CD8-positive, alpha-beta memory T cell (primary cell): ENCODE measurements at regions not wholly inside any gene's neighbourhood (a gene's known extent, or its start where the extent isn't known, plus 50 kb on each side); places are given as distances from the start of the nearest gene placed in this dataset.

ENCODE experiments used
- CTCF ChIA-PET: fragments of 350-600 bp; sonication (Branson Sonifier 250); formaldehyde crosslinking; loops from one replicate; lab custom pipeline; 2021; ENCODE audit warnings: antibody characterized with exemption; lab: Charles Lee
- POLR2A ChIA-PET: fragments of 350-600 bp; sonication (Branson Sonifier 250); formaldehyde crosslinking; loops from one replicate; lab custom pipeline; 2021; ENCODE audit warnings: antibody characterized with exemption; lab: Charles Lee
- DNase-seq, 5 donors: peaks; one replicate each; pipeline versions ENCODE4 v3.0.0 to v3.0.0-alpha.2; 2020 to 2022; ENCODE audit warnings: mixed read lengths in 1 of 5
- H3K27ac ChIP-seq: one replicate; pipeline ENCODE4 v1.7.0; 2013; ENCODE audit warnings: low read depth, mild to moderate bottlenecking, low read length, moderate library complexity
- H3K27me3 ChIP-seq: 2 replicates; pipeline ENCODE4 v1.7.0; 2013; ENCODE audit warnings: low read length, mild to moderate bottlenecking; ENCODE audit not compliant: insufficient read depth, poor library complexity, severe bottlenecking
- H3K36me3 ChIP-seq: 2 replicates; pipeline ENCODE4 v1.7.0; 2013; ENCODE audit warnings: mild to moderate bottlenecking, low read length, moderate library complexity; ENCODE audit not compliant: insufficient read depth
- H3K4me1 ChIP-seq: 2 replicates; pipeline ENCODE4 v1.7.0; 2013; ENCODE audit warnings: mild to moderate bottlenecking, low read length, moderate library complexity; ENCODE audit not compliant: insufficient read depth
- H3K4me3 ChIP-seq: 2 replicates; pipeline ENCODE4 v1.7.0; 2013; ENCODE audit warnings: mild to moderate bottlenecking, low read length
- H3K9me3 ChIP-seq: 2 replicates; pipeline ENCODE4 v1.7.0; 2013; ENCODE audit warnings: mild to moderate bottlenecking, low read length
- H3K27ac Mint-ChIP-seq, 8 donors: one replicate each; pipeline ENCODE4 v1.8.0; 2020 to 2021; ENCODE audit warnings: mixed read lengths in 8 of 8, mild to moderate bottlenecking in 6 of 8, inconsistent platforms in 3 of 8, moderate library complexity in 3 of 8
- H3K27me3 Mint-ChIP-seq, 2 donors: one replicate each; pipeline ENCODE4 v1.8.0; 2020 to 2021; ENCODE audit warnings: mixed read lengths in 2 of 2, mild to moderate bottlenecking in 1 of 2, moderate library complexity in 1 of 2
- H3K36me3 Mint-ChIP-seq, 3 donors: one replicate each; pipeline ENCODE4 v1.8.0; 2020 to 2021; ENCODE audit warnings: mixed read lengths in 3 of 3, inconsistent platforms in 1 of 3, mild to moderate bottlenecking in 1 of 3
- H3K4me1 Mint-ChIP-seq, 3 donors: one replicate each; pipeline ENCODE4 v1.8.0; 2020 to 2021; ENCODE audit warnings: mixed read lengths in 3 of 3, inconsistent platforms in 1 of 3, mild to moderate bottlenecking in 1 of 3
- H3K4me3 Mint-ChIP-seq, 7 donors: one replicate each; pipeline ENCODE4 v1.8.0; 2020 to 2021; ENCODE audit warnings: mixed read lengths in 7 of 7, mild to moderate bottlenecking in 6 of 7, moderate library complexity in 4 of 7, inconsistent platforms in 2 of 7
- H3K9me3 Mint-ChIP-seq, 5 donors: one replicate each; pipeline ENCODE4 v1.8.0; 2020 to 2022; ENCODE audit warnings: mixed read lengths in 5 of 5, mild to moderate bottlenecking in 3 of 5, moderate library complexity in 2 of 5, inconsistent platforms in 1 of 5

DNA sequence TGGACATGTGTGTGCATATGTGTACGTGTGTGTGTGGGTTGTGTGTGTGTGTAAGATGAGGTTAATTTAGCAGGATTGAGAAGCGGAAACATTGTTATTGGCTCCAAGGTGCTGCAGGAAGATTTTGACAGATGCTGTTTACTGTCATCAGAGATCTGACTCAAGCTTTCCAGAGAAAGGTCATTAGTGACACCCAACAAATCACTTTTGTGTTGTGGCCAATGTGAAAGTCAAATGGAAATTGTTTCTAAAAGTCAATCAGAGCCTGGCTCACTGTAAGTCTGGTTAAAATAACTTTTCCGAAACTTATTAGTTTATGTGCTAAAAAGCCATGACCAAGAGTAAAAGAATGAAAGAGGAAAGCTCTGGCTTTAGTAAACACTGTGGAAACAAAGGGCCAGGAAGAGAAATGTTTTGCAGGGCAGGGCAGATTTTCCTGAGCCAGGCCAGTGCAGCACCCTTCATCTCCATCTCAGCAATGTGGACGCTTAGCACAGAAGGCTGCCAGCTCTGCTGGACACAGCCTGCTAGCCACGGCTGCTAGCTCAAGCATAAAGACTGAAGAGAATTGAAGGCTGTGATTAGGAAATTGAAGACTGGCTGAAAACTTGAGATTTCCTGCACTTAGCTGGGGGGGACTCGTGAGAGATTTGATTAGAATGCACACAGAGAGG is 235.8 kb downstream of the NEDD1 start:
- ChIA-PET POLR2A (no interaction called here), CTCF (no interaction called here)
- H3K4me1 Mint-ChIP-seq = no peaks in the 10 kb centered on the region
- no peak overlapping the region for H3K27ac Mint-ChIP-seq
- Histone ChIP-seq H3K27me3 (no peaks in the 10 kb centered on the region), H3K27ac (no peak overlapping the region), H3K4me3 (no peak overlapping the region), H3K36me3 (no peaks in the 10 kb centered on the region), H3K9me3 (no peaks in the 10 kb centered on the region), H3K4me1 (no peaks in the 10 kb centered on the region)
- peaks cover 0 to 27% of the 10 kb centered on the region in 2 donors for H3K27me3 Mint-ChIP-seq
- H3K36me3 Mint-ChIP-seq = no peaks in the 10 kb centered on the region
- H3K4me3 Mint-ChIP-seq = peak overlapping the region in 1 of 7 donors; percentile 2
- DNase-seq = no peak
- peaks cover 0 to 2% (median 0%) of the 10 kb centered on the region in 5 donors for H3K9me3 Mint-ChIP-seq

DNA sequence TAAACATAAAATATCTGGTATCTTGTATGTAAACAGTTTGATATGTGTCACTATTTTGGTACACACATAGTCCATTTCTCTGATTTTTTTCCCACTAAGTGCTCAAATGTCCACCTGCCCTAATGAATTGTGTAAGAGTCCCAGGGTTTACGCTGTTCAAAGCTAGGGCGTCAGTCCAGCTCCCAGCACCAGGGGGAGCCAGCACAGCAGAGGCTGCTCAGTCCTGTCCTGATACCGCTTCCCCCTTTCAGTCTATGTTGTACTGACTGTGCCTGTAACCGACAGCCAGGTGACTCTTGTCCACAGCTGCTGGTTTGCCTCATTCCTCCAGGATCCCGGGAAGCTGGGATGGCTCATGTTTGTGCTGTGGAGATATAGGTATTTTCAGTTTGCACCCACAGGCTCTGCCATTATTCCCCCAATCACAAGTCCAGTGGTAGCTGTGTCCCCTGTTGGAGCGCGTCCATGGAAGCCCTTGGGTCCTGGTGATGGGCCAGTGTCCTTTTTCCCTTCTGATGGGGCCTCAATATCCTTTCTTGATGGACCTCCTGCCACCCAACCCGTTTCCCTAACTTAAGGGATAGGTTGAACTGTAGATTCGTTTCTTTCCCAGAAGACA is 242.0 kb downstream of the NEDD1 start:
- H3K27ac ChIP-seq = no peak overlapping the region
- H3K9me3 ChIP-seq = no peaks in the 10 kb centered on the region
- Mint-ChIP-seq H3K27me3 (peaks cover 3 to 16% of the 10 kb centered on the region in 2 donors), H3K36me3 (no peaks in the 10 kb centered on the region), H3K4me3 (no peak overlapping the region), H3K27ac (peak overlapping the region in 1 of 8 donors; percentile 26), H3K4me1 (peaks cover 0 to 2% (median 0%) of the 10 kb centered on the region in 3 donors), H3K9me3 (no peaks in the 10 kb centered on the region)
- no peaks in the 10 kb centered on the region for H3K36me3 ChIP-seq
- CTCF ChIA-PET = interaction anchor here (1.0 to 2.1 kb wide), 2 partner anchors 30 to 1249 kb away, joined by 3 to 14 read pairs; no protein-coding TSS in a partner anchor
- no peaks in the 10 kb centered on the region for H3K4me1 ChIP-seq
- no peaks in the 10 kb centered on the region for H3K27me3 ChIP-seq
- no peak overlapping the region for H3K4me3 ChIP-seq
- DNase-seq = peak; percentile 1 to 45 (median 5)
- POLR2A ChIA-PET = no interaction called here

DNA sequence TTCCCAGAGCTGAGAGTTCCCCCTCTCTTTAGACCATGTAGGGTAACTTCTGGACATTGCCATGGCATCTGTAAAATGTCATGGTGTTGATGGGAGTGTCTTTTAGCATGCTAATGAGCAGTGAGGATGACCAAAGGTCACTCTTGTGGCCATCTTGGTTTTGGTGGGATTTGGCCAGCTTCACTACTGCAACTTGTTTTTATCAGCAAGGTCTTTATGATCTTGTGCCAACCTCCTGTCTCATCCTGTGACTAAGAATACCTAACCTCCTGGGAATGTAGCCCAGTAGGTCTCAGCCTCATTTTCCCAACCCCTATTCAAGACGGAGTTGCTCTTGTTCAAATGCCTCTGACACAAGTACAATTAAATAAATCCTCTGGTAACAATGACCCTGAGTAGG is 244.4 kb downstream of the NEDD1 start:
- Mint-ChIP-seq H3K9me3 (peaks cover 0 to 2% (median 0%) of the 10 kb centered on the region in 5 donors), H3K4me3 (no peak overlapping the region), H3K27ac (no peak overlapping the region), H3K27me3 (peaks cover 3% of the 10 kb centered on the region in 2 donors), H3K36me3 (no peaks in the 10 kb centered on the region), H3K4me1 (peaks cover 0 to 2% (median 0%) of the 10 kb centered on the region in 3 donors)
- H3K27ac ChIP-seq = no peak overlapping the region
- no peak for DNase-seq
- H3K4me1 ChIP-seq = no peaks in the 10 kb centered on the region
- ChIA-PET POLR2A (no interaction called here), CTCF (no interaction called here)
- H3K36me3 ChIP-seq = no peaks in the 10 kb centered on the region
- H3K27me3 ChIP-seq = no peaks in the 10 kb centered on the region
- no peaks in the 10 kb centered on the region for H3K9me3 ChIP-seq
- no peak overlapping the region for H3K4me3 ChIP-seq

DNA sequence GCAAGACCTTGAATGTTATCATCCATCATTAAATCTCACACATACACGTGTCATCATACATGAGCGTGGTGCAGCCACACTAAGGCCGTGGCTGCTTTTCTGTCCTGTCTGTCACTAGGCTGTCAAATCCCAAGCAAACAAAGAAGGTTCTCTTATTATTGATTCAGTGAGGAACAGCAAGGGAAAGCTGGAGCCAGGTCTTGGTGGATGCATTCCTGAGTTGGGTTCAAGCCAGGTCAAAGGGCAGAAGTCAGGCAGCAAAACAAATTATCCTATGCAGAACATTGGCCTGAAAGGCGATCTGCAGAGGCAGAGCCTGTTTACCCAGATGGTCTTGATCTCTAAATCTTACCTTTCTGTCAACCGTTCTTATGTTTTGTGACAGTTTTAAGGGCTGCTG is 252.3 kb downstream of the NEDD1 start:
- Histone ChIP-seq H3K27me3 (no peaks in the 10 kb centered on the region), H3K36me3 (no peaks in the 10 kb centered on the region), H3K9me3 (no peaks in the 10 kb centered on the region), H3K27ac (no peak overlapping the region), H3K4me3 (no peak overlapping the region), H3K4me1 (no peaks in the 10 kb centered on the region)
- no peak overlapping the region for H3K27ac Mint-ChIP-seq
- DNase-seq = no peak
- peaks cover 0 to 11% of the 10 kb centered on the region in 2 donors for H3K27me3 Mint-ChIP-seq
- H3K4me1 Mint-ChIP-seq = no peaks in the 10 kb centered on the region
- POLR2A ChIA-PET = no interaction called here
- H3K36me3 Mint-ChIP-seq = no peaks in the 10 kb centered on the region
- CTCF ChIA-PET = no interaction called here
- peaks cover 0 to 2% (median 0%) of the 10 kb centered on the region in 5 donors for H3K9me3 Mint-ChIP-seq
- H3K4me3 Mint-ChIP-seq = no peak overlapping the region

DNA sequence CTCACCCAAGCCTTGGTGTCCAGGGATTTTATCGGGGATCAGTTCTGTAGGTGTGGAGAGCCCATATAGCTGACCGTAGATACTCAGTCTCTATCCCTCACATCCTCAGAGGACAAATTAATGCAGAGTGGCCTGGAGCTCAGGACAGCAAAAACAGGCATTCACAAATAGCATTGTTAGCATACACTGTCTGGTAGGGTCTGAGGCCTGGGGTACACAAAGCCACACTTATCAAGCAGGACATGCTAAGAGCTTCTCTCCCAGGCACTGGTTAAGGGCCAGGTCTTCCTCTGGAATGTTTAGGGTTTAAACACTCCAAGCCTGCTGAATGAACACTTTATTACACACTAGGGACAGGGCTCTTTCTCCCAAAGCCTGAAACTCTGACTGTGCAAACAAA is 253.2 kb downstream of the NEDD1 start:
- H3K27ac ChIP-seq = no peak overlapping the region
- POLR2A ChIA-PET = no interaction called here
- no peaks in the 10 kb centered on the region for H3K9me3 Mint-ChIP-seq
- no peaks in the 10 kb centered on the region for H3K4me1 Mint-ChIP-seq
- no peaks in the 10 kb centered on the region for H3K9me3 ChIP-seq
- H3K4me1 ChIP-seq = no peaks in the 10 kb centered on the region
- peaks cover 3 to 11% of the 10 kb centered on the region in 2 donors for H3K27me3 Mint-ChIP-seq
- no peak for DNase-seq
- no peak overlapping the region for H3K4me3 ChIP-seq
- H3K27me3 ChIP-seq = no peaks in the 10 kb centered on the region
- no peaks in the 10 kb centered on the region for H3K36me3 Mint-ChIP-seq
- H3K4me3 Mint-ChIP-seq = no peak overlapping the region
- H3K27ac Mint-ChIP-seq = no peak overlapping the region
- CTCF ChIA-PET = no interaction called here
- no peaks in the 10 kb centered on the region for H3K36me3 ChIP-seq

DNA sequence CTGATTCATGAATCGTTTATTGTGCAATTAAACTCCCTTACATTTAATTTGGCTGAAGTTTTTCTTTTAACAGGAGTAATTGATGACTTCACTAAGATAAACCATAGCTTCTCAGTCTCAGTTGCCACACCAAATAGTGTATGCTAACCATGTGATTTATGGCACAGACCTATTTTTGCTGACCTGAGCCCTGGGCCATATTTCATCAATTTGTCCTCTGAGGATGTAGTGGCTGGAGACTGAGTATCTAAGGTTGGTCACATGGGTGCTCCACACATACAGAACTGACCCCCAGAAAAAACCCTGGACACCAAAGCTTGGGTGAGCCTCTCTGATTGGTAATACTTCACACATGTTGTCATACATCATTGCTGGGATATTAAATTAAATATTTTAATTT is 255.1 kb downstream of the NEDD1 start:
- Histone ChIP-seq H3K4me1 (no peaks in the 10 kb centered on the region), H3K27ac (no peak overlapping the region), H3K36me3 (no peaks in the 10 kb centered on the region), H3K9me3 (no peaks in the 10 kb centered on the region), H3K4me3 (no peak overlapping the region), H3K27me3 (no peaks in the 10 kb centered on the region)
- H3K9me3 Mint-ChIP-seq = no peaks in the 10 kb centered on the region
- no peak overlapping the region for H3K4me3 Mint-ChIP-seq
- ChIA-PET CTCF (no interaction called here), POLR2A (no interaction called here)
- DNase-seq = no peak
- H3K27ac Mint-ChIP-seq = no peak overlapping the region
- H3K36me3 Mint-ChIP-seq = no peaks in the 10 kb centered on the region
- H3K27me3 Mint-ChIP-seq = peaks cover 3 to 11% of the 10 kb centered on the region in 2 donors
- H3K4me1 Mint-ChIP-seq = no peaks in the 10 kb centered on the region

DNA sequence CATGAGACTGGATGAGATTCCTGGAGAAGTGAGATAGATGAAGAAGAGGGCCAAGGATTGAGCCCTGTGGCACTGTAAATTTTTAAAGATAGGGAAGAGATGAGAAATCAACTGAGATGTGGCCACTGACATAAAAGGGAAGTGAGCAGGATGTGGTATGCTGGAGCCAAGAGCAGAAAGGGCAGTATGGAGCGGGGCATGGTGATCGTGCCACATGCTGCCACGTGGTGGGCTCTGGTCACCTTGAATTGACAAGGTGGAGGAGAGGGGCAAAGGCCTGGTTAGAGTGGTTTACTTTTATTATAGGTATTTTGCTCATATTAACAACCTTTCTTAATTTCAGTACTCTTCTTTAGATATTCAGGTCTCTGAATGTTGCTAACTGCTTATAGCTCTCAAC is 257.9 kb downstream of the NEDD1 start:
- Mint-ChIP-seq H3K36me3 (no peaks in the 10 kb centered on the region), H3K4me1 (no peaks in the 10 kb centered on the region), H3K27me3 (peaks cover 3 to 22% of the 10 kb centered on the region in 2 donors), H3K4me3 (no peak overlapping the region), H3K9me3 (no peaks in the 10 kb centered on the region), H3K27ac (no peak overlapping the region)
- POLR2A ChIA-PET = no interaction called here
- no peak for DNase-seq
- H3K36me3 ChIP-seq = no peaks in the 10 kb centered on the region
- H3K27ac ChIP-seq = no peak overlapping the region
- no peaks in the 10 kb centered on the region for H3K9me3 ChIP-seq
- CTCF ChIA-PET = no interaction called here
- no peaks in the 10 kb centered on the region for H3K4me1 ChIP-seq
- no peak overlapping the region for H3K4me3 ChIP-seq
- H3K27me3 ChIP-seq = no peaks in the 10 kb centered on the region

DNA sequence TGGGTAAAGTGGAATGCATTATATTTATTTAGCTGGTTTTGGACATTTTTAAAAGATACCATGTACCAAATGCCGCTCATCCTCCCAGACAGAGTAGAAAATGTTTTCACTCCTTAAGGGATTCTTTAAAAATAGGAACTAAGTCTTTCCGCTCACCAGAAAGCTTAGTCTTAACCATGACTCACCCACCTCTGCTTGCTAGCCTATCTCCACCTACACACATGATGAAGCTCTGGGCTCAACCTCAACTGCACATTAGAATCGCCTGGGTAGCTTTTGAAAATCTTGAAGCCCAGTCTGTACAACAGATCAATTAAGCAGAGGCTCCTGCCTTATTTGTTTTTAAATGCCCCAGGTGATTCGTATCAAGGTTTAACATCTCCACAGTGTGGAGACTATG is 260.5 kb downstream of the NEDD1 start:
- POLR2A ChIA-PET = no interaction called here
- no peak overlapping the region for H3K4me3 Mint-ChIP-seq
- H3K36me3 ChIP-seq = no peaks in the 10 kb centered on the region
- no peaks in the 10 kb centered on the region for H3K36me3 Mint-ChIP-seq
- no peaks in the 10 kb centered on the region for H3K9me3 Mint-ChIP-seq
- no peak for DNase-seq
- no peak overlapping the region for H3K4me3 ChIP-seq
- no peak overlapping the region for H3K27ac ChIP-seq
- H3K9me3 ChIP-seq = no peaks in the 10 kb centered on the region
- H3K4me1 Mint-ChIP-seq = no peaks in the 10 kb centered on the region
- H3K27me3 ChIP-seq = no peaks in the 10 kb centered on the region
- CTCF ChIA-PET = no interaction called here
- no peak overlapping the region for H3K27ac Mint-ChIP-seq
- peaks cover 6 to 15% of the 10 kb centered on the region in 2 donors for H3K27me3 Mint-ChIP-seq
- H3K4me1 ChIP-seq = no peaks in the 10 kb centered on the region
